Right lobe of liver (tissue), 4 donors: ENCODE measurements at regions not wholly inside any gene's neighbourhood (a gene's known extent, or its start where the extent isn't known, plus 50 kb on each side); places are given as distances from the start of the nearest gene placed in this dataset.

Experiments used
- CTCF ChIP-seq, 4 donors: fragments of 200-600 bp in 3 of 4; fragments of 450-650 bp in 1 of 4; IDR thresholded peaks; one replicate each; pipeline versions ENCODE4 v1.5.1 to v1.8.0; 2016 to 2022; ENCODE audit warnings: antibody characterized with exemption in 4 of 4, mild to moderate bottlenecking in 2 of 4
- POLR2A ChIP-seq: fragments of 450-650 bp; IDR thresholded peaks from one replicate; pipeline ENCODE4 v1.6.1; 2017; ENCODE audit warnings: antibody characterized with exemption, mild to moderate bottlenecking
- donor health status: DM: no; HTN: no; CAD: no.
- donor health status: DM: no; HTN: no; CAD: no.
- donor health status: DM: no; HTN: yes; CAD: no.

- TF ChIP-seq POLR2A (no peak), CTCF (IDR thresholded peaks at IDR 0.05) (no peak)
Measured at GRCh38 chr2:144190908-144191605, 328.9 kb downstream of the ZEB2 start.
